Mesothelial cell of epicardium (in vitro differentiated cells): ENCODE measurements at regions not wholly inside any gene's neighbourhood (a gene's known extent, or its start where the extent isn't known, plus 50 kb on each side); places are given as distances from the start of the nearest gene placed in this dataset.

ENCODE experiments used
- DNase-seq, 2 experiments: peaks; one replicate each; pipeline ENCODE4 v3.0.0; 2021; ENCODE audit warnings: low spot score in 2 of 2; ENCODE audit not compliant: unreplicated experiment in 2 of 2
- H3K27ac Mint-ChIP-seq: 2 replicates; pipeline ENCODE4 v1.8.0; 2021; ENCODE audit warnings: mixed read lengths
- H3K27me3 Mint-ChIP-seq: 2 replicates; pipeline ENCODE4 v1.8.0; 2021; ENCODE audit warnings: low read depth, mixed read lengths
- H3K36me3 Mint-ChIP-seq: 2 replicates; pipeline ENCODE4 v1.8.0; 2021; ENCODE audit warnings: mixed read lengths
- H3K4me1 Mint-ChIP-seq: 2 replicates; pipeline ENCODE4 v1.8.0; 2021; ENCODE audit warnings: mixed read lengths
- H3K4me3 Mint-ChIP-seq: 2 replicates; pipeline ENCODE4 v1.8.0; 2021; ENCODE audit warnings: mild to moderate bottlenecking, moderate library complexity, mixed read lengths
- H3K9me3 Mint-ChIP-seq: 2 replicates; pipeline ENCODE4 v1.8.0; 2021; ENCODE audit warnings: mixed read lengths
- TF ChIP-seq, protein P1 (sequence below): fragments of 200-600 bp; sonication (generic); IDR thresholded peaks from one replicate; pipeline ENCODE4 v1.5.0; 2021; ENCODE audit warnings: antibody characterized with exemption; ENCODE audit not compliant: unreplicated experiment

DNA sequence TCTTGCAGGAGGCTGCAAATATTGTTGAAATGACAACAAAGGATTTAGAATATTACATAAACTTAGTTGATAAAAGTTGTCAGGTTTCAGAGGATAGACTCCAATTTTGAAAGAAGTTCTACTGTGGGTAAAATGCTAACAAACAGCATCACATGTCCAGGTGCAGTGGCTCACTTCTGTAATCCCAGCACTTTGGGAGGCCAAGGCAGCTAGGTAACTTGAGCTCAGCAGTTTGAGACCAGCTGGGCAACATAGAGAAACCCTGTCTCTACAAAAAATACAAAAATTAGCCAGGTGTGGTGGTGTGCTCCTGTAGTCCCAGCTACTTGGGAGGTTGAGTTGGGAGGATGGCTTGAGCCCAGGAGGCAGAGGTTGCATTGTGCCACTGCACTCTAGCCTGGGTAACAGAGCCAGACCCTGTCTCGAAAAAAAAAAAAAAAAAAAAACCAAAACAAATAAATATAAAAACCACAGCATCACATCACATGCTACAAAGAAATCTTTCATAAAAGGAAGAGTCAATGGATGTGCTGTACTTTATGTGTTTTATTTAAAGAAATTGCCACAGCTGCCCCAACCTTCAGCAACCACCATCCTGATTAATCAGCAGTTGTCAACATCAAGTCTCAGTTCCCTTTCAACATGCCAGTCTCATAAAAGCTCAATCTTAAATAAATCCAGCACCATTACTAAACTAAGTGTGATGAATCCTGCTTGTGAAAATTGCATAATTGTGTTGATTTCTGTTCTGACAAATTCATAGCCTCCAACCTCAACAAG, 83.2 kb upstream of the MBL2 start:
- DNase-seq: no peak
- TF ChIP-seq, protein P1, sequence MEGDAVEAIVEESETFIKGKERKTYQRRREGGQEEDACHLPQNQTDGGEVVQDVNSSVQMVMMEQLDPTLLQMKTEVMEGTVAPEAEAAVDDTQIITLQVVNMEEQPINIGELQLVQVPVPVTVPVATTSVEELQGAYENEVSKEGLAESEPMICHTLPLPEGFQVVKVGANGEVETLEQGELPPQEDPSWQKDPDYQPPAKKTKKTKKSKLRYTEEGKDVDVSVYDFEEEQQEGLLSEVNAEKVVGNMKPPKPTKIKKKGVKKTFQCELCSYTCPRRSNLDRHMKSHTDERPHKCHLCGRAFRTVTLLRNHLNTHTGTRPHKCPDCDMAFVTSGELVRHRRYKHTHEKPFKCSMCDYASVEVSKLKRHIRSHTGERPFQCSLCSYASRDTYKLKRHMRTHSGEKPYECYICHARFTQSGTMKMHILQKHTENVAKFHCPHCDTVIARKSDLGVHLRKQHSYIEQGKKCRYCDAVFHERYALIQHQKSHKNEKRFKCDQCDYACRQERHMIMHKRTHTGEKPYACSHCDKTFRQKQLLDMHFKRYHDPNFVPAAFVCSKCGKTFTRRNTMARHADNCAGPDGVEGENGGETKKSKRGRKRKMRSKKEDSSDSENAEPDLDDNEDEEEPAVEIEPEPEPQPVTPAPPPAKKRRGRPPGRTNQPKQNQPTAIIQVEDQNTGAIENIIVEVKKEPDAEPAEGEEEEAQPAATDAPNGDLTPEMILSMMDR: no peak
- no peaks in the 10 kb centered on the region for H3K27me3 Mint-ChIP-seq
- no peak overlapping the region for H3K4me3 Mint-ChIP-seq
- no peak overlapping the region for H3K27ac Mint-ChIP-seq
- H3K9me3 Mint-ChIP-seq: peaks cover 14% of the 10 kb centered on the region
- no peaks in the 10 kb centered on the region for H3K36me3 Mint-ChIP-seq
- no peaks in the 10 kb centered on the region for H3K4me1 Mint-ChIP-seq

DNA sequence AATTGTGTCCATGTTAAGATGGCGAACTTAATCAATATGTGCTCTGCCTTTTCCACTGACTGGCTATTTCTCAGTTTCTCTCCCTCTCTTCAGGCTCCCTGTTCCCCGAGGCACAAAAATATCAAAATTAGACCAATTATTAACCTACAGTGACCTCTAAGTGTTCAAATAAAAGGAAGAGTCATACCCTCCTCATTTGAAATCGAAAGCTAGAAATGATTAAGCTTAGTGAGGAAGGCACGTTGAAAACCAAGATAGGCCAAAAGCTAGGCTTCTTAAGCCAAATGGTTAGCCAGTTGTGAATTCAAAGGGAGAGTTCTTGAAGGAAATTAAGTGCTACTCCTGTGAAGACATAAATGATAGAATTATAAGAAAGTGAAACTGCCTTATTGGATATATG, 81.1 kb upstream of the MBL2 start:
- Mint-ChIP-seq H3K27me3 (no peaks in the 10 kb centered on the region), H3K4me3 (no peak overlapping the region), H3K36me3 (peaks cover 4% of the 10 kb centered on the region), H3K9me3 (peaks cover 31% of the 10 kb centered on the region), H3K4me1 (no peaks in the 10 kb centered on the region), H3K27ac (no peak overlapping the region)
- no peak for DNase-seq
- TF ChIP-seq, protein P1: no peak

DNA sequence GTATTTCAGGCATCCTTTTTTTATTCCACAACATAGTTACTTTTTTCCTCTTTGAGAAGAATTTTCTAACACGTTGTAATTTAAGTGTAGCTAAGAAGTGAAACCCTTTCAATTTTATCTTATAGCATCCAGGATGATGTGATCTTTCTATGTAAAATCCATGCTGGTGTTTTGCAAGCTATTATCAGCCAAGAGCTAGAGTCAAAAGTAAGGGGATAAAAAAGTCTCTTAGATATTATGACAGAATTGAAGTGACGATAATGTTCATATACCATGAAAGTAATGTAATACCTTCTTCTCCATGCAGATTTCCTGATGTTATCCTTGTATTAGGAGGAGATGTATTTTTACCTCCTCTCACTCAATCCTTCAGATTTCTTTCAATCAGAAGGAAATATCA, 64.2 kb upstream of the MBL2 start:
- no peaks in the 10 kb centered on the region for H3K27me3 Mint-ChIP-seq
- H3K36me3 Mint-ChIP-seq: peaks cover 3% of the 10 kb centered on the region
- DNase-seq: no peak
- H3K27ac Mint-ChIP-seq: no peak overlapping the region
- H3K9me3 Mint-ChIP-seq: peaks cover 31% of the 10 kb centered on the region
- TF ChIP-seq, protein P1: no peak
- no peak overlapping the region for H3K4me3 Mint-ChIP-seq
- H3K4me1 Mint-ChIP-seq: peaks cover 4% of the 10 kb centered on the region
